ENCODE measurements at regions not wholly inside any gene's neighbourhood (a gene's known extent, or its start where the extent isn't known, plus 50 kb on each side); places are given as distances from the start of the nearest gene placed in this dataset.
"Not testable (repeated sequence)": the region's sequence is repeated elsewhere in the genome, so short reads cannot be mapped to it uniquely, and the experiment has no call there.

DNA sequence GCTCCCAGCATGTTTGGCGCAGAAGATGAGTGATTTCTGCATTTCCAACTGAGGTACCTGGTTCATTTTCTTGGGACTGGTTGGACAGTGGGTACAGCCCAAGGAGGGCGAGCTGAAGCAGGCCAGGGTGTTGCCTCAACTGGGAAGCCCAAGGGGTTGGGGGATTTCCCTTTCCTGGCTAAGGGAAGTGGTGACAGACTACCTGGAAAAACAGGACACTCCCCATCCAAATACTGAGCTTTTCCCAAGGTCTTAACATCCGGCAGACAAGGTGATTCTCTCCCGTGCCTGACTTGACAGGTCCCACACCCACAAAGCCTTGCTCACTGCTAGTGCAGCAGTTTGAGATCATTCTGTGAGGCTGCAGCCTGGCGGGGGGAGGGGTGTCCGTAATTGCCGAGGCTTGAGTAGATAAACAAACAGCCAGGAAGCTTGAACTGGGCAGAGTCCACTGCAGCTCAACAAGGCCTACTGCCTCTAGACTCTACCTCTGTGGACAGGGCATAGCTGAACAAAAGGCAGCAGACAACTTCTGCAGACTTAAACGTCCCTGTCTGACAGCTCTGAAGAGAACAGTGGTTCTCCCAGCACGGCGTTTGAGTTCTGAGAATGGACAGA lies 307.7 kb upstream of the ARSJ start:
- DNase-seq (ENCODE audit: low read depth in 2 of 2), result no peak

DNA sequence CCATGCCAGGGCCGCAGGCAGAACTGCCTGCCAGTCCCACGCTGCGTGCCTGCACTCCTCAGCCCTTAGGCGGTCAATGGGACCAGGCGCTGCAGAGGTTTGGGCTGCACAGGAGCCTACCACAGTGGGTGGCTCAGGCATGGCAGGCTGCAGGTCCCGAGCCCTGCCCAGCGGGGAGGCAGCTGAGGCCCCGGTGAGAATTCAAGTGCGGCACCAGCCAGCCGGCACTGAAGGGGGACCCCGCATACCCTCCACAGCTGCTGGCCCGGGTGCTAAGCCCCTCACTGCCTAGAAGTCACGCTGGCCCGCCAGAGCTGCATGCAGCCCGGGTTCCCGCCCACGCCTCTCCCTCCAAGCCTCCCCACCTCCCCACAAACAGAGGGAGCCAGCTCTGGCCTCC lies 302.5 kb upstream of the UGT8 start:
- DNase-seq (ENCODE audit: low read depth in 2 of 2), result no peak

DNA sequence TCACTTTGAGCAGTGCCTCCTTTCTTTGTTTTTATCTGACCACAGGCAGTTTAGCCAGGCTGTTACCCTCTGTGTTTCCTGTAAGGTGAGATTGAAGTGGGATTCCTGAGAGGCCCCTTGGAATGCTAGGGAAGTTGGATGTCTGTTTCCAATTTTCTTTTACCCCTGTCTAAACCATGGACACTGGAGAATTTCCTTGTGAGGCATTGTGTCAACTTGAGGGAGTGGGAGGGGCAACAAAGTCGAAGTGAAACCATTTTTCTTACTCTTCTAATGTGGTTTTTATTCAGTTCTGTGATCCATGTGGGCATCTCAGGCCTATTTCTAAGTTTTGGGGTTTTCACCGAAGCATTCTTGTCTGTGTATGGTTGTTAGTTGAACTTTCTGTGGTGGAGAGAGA lies 296.1 kb upstream of the UGT8 start:
- DNase-seq (ENCODE audit: low read depth in 2 of 2), result no peak

DNA sequence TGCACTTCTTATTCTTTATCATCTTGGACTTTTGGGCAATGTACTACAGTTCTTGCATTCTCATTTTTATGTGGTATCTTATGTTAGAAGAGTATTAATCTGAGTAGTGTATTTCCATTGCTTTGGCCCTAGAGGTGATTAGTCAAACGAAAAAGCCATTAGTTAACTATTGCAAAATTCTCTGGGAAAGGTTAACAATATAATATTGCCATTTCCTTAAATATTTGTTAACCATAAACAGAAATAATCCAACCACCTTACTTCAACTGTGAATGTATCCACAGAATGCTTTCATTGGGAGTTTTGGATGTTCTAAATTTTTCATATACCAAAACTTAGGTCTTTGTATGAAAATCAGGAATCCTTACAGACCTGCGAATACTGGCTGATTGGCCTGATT lies 294.6 kb upstream of the UGT8 start:
- DNase-seq (ENCODE audit: low read depth in 2 of 2), result no peak

DNA sequence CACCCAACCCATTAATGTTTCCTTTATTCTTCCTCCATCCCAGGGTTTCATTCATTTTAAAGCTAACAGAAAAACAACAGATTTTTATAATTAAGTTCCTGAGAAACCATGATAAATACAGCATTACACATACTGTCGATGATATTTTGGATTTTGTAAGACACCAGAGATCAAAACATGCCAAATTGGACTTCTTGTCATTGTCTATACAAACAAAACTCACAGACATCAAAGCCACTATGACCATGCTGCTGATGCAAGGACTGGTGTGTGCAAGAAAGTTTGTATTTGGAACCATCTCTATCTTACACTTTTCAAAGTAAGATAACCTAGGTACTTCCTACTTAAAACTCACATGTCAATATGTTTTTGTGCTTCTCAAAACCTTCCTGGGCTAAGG lies 294.0 kb upstream of the UGT8 start:
- DNase-seq (ENCODE audit: low read depth in 2 of 2), result no peak

DNA sequence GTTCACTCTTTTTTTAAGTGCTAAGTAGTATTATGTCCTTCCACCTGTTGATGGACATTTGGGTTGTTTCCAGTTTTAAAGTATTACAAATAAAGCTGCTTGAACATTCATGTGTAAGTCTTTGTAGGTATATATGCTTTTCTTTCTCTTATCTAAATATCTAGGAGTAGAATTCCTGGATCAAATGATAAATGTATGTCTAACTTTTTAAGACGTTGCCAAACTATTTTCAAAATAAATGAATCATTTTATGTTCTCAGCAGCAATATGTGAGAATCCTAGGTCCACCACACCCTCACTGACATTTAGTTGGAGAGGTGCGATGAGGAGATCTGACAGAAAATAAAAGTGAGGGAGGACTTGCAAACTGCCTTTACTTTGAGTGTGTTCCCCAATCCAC lies 291.7 kb upstream of the UGT8 start:
- no peak for DNase-seq (ENCODE audit: low read depth in 2 of 2)

DNA sequence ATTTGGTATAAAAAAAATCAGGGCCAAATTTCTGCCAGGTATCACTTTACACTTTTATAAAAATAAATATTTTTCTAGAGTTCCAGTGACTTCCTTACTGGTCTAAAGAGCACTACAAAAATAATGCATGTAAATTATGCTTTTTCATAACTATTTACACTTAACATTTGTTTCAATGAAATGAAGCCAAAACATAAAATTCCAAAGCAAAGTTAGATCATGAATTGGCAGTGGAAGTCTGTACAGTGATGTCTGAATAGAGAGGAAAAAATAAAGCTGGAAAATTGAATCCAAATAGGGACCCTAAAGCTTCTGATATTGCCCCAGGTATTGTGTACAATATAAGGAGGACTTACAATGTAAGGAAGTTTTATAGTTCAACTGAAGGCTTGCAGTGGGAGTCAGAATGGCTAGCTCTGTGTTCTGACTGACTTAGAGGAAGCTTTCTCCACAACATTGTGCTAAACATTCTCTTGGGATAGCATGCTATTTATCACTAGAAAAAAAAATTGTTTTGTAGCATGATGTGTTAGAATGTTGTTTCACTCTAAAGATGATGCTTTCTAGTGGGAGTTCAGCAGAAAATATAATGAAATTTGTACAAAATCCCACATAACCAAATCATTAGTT lies 288.2 kb upstream of the UGT8 start:
- DNase-seq (ENCODE audit: low read depth in 2 of 2), result no peak

DNA sequence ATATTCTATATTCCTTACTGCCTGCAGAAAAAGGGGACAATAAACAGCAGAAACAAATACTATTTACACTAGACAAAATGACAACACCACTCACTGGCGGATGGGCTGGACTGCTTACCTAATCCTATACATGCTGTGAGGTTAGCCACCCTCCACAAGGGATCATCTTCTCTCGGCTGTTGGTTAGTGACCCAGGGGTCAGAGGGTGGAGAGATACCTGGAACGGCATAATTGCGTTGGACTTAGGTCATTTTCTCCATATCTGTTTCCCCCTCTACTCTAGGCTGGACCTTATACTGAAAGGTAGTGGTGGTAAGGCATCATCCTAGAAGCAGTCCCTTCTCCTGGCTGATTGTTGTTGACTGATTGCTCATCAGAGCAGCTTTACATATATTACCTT lies 286.8 kb upstream of the UGT8 start:
- no peak for DNase-seq (ENCODE audit: low read depth in 2 of 2)

DNA sequence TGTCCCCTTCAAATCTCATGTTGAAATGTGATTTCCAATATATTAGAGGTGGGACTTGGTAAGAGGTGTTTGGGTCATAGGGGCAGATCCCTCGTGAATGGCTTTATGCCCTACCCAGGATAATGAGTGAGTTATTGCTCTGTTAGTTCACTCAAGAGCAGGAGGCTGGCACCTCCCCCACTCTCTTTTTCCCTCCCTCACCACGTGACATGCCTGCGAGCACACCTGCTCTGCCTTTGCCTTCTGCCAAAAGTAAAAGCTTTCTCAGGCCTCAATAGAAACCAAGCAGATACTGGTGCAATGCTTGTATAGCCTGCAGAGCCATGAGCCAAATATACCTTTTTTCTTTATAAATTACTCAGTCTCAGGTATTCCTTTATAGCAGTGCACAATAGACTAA lies 286.3 kb upstream of the UGT8 start:
- DNase-seq (ENCODE audit: low read depth in 2 of 2), result no peak

DNA sequence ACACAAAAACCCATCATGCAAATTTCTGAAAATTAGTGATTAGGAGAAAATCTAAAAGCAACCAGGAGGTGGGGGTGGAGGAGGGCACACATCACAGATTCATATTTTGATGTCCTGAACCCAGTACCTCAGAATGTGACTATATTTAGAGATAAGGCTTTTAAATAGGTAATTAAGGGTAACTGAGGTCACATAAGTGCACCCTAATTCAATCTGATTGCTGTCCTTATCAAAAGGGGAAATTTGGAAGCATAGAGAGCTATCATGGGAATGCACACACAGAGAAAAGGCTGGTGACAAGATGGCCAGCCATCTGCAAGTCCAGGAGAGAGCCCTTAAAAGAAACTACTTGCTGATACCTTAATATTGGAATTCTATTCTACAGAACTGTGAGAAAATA lies 281.8 kb upstream of the UGT8 start:
- no peak for DNase-seq (ENCODE audit: low read depth in 2 of 2)

DNA sequence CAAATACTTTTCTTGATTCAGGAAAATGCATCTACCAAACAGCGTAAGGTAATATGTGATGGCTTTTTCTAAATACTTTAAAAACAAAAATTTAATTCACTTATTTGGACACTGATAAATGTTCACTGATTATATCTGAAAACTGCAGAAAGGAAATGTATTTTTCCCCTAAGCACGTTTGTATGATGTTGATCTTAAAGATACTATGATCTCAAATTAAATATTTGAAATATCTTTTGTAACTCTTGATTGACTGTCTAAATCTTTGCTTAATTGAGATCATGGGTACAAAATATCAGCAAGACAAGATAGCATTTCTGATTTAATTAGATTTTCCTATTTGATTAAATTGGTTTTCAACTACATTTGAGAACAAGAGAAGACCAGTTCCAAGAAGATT lies 281.0 kb upstream of the UGT8 start:
- no peak for DNase-seq (ENCODE audit: low read depth in 2 of 2)

DNA sequence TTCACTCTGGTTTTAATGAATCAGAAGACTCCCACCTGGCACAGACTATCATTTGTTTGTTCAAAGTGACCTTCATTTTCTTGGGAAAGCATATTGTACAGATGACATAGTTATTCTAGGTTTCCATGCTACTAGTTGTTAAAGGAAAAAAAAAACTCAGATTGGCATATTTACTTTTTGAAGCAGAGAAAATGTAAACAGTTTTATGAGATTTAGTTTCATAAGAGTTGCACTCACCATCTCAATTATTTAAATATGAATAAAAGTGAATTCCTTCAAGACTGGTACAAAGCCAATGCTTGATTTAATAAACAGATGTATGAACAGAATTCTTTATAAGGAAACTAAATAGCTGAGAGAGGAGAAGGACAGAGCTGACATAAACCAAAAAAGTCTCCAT lies 280.3 kb upstream of the UGT8 start:
- DNase-seq (ENCODE audit: low read depth in 2 of 2), result no peak

DNA sequence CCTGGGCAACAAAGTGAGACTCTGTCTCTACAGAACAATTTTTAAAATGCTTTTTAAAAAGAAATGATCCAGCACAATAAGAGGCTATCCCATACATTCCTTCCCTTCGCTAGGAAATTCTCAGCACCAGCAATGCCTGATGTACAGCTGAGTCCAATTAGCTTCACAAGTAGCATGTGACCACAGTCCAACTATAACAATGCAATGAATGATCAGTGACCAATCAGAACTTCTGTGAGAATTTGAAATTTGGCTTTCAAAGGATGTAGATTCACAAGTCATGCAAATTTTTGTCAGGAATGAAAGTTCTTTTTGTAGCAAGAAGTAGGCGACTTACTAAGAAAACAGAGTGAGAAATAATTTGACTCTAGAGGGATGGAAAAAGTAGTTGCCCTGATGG lies 278.5 kb upstream of the UGT8 start:
- no peak for DNase-seq (ENCODE audit: low read depth in 2 of 2)

DNA sequence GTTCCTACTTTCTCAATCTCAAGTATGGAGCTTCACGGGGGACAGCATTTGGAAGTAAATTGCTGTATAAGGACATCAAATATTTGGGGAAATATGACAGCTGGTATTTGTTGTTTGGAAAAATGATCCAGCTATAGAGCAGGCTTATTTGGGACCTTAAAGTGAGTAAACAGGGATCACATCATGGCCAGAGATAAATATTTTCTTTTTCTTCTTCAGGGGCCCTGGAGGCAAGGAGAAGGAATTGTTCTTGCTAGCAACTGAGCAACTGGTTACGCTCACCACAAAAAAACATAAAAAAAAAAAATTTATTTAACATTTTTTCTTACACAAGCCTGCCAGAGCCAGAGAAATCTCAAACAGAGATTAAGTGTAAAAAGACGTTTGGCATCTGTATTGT lies 277.2 kb upstream of the UGT8 start:
- DNase-seq (ENCODE audit: low read depth in 2 of 2), result no peak

DNA sequence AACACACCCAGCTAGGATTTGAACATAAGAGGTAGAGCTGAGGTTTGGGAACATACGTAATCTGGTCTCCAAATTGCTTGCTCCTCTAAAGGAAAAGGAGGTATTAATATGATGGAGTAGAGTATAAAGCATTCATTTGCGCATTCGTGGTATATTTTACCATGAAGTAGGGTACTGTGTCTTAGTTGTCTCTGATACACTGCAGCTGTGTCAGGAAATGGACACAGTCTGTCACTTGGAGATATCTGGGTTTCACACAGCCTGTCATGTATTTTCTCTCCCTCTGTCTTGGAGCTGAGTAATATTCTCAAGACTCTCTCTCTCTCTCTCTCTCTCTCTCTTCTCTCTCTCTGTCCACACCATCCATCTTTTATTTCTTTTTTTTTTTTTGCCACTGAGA lies 274.8 kb upstream of the UGT8 start:
- DNase-seq (ENCODE audit: low read depth in 2 of 2), result no peak

DNA sequence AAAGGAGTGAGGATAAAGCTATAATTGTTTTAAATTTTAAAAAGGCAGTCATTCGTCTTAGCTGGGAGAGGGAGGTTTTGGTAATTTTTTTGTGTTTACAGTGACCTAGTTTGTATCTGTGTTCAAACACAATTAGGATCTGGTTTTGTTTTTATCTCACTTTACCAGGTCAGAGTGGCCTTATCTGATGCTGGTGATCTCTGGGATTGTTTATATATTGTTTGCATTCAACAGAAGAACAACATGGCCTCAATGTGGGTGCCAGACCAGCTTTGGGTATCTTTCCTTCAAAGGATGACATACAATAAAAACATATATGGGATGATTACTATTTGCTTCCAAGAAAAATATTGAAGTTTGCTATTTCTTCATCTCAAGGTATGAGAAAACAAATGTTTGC lies 272.2 kb upstream of the UGT8 start:
- DNase-seq (ENCODE audit: low read depth in 2 of 2), result no peak

DNA sequence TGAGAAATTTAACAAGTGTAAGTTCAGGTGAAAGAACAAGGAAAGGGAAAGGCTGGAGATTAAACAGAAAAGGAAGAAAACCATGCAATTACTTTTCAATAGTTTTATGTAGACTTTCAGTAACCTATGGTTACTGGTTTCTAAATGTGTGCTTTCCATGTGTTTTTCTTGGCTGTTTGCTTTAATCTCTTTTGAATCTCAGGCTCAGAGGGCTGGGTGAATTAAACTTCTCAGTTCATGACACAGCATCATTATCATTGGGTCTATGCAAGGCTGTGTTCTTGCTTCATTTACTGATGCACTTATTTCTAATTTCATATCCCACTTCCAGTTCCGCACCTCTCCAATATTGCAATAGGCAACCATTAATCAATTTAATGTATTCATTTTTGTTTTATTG lies 266.5 kb upstream of the UGT8 start:
- DNase-seq (ENCODE audit: low read depth in 2 of 2), result no peak

DNA sequence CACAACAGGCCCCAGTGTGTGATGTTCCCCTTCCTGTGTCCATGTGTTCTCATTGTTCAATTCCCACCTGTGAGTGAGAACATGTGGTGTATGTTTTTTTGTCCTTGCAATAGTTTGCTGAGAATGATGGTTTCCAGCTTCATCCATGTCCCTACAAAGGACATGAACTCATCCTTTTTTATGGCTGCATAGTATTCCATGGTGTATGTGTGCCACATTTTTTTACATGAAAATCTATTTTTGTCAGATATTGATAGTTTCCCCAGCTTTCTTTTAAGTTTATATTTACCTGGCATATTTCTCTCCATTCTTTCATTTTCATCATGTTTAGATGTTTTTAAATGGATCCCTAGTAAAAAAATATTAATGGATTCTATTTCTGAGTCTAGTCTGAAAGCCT lies 264.2 kb upstream of the UGT8 start:
- not testable (repeated sequence) for DNase-seq (ENCODE audit: low read depth in 2 of 2)

DNA sequence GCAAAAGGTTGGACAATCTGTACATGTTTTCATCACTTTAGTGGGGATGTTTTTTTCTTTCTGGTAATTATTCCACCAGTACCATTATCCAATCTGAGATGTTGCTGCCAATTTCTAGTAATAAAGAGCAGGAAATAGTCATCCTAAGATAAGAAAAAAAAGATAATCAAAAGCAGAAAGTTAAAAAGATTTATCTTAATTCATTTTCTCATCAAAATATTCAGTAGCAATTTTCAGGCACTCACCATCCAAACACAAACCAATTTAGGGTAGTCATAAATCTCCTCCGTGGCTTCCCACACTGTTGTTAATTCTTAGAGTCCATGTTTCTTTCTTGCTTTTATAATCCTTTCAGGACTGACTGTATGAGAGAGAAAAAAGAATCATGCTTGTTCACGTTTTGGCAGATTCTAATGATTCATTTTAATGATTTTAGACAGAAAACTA lies 263.7 kb upstream of the UGT8 start:
- DNase-seq (ENCODE audit: low read depth in 2 of 2), result no peak

DNA sequence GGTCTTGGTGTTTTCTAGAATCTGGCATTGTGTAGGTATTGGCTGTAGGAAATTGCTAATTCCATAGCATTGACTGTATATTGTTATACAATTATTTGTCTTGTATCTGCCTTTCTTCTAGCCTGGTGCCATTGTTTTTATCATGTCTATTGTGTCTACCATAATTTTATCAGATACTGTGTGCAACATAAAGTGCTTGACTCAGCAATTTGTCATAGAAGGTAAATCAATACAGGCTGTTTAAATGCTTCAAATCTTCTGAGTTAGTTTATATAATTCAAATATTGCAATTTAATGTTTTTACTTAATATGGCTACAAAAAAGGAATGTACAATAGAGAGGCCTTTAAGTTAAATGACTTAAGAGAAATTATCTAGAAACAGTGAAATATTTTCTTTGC lies 263.3 kb upstream of the UGT8 start:
- no peak for DNase-seq (ENCODE audit: low read depth in 2 of 2)

DNA sequence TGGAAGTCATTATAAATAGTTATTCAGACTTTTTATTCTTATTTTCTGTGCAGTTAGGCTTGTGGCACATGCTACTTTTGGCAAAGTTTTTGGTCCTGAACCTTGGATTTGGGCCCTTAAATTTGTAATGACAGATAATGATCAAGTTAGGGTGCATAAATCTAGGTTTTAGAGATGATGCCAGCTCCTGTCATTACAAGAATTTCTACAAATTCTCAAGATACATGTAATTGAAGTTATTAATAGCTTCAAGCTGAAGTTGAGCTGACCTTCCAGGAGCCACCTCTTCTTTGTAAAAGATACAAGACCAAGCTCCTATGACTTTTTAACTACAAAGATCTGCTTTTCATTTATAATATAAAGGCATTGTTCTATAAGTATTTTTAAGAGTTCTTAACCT lies 255.6 kb upstream of the UGT8 start:
- DNase-seq (ENCODE audit: low read depth in 2 of 2), result no peak

DNA sequence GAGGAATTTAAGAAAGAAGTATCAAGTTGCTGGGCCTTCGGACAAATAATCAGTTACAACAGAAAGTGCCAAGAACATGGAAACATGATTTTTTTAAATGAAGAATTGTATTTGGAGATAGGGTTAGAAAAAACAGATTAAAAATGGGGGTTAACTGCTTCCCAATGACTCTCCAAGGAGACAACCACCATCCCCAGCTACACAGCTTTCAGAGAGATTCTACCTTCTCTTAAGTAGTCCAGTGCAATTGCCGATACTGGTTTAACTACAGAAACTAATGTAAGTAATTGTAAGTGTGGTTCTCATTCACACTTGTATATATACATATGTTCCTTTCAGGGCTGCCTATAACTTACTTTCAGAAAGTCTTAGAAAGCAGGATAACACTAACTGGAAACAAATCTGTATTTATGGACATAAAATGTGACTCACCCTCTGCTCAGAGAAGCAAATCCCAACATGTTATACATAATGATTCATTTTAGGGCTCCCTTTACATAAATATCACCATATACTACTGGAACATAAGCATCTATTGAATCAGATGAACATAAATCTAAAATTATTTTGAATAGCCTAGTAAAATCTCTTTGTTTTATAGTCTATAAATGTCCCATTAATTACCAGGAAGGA lies 248.9 kb upstream of the UGT8 start:
- DNase-seq (ENCODE audit: low read depth in 2 of 2), result no peak

DNA sequence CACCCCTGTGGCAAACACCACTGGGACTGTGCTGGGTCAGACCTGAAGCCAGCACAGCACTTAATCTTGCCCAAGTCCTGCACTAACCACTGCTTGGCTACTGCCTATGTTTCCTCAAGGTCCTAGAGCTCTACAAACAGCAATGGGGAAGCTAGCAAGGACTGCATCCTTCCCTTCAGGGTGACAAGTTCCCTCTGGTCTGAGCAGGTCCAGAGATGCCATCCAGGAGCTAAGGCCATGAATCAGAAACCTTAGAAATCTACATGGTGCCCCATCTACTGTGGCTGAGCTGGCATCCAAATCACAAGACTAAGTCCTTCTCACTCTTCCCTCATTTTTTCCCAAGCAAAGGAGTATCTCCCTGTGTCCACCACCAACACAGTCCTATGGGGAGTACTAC lies 239.7 kb upstream of the UGT8 start:
- no peak for DNase-seq (ENCODE audit: low read depth in 2 of 2)

DNA sequence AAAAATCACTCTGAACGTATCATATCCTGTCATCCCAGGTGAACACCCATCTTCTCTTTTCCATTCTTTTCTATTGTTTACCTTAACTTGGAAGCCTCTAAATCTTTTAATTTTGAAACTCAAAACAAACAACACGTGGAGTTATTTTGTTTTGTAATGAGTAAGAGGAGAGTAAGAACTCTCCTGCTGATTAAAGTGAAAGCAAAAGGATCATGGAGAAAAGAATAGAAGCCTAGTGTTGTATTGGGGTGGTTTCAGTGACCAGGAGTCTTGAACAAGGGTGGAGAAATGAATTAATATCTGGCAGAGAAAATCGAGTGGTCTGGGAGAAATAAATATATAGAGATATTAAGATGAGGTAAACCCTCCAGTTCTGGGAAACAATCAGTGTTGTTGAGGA lies 237.4 kb upstream of the UGT8 start:
- DNase-seq (ENCODE audit: low read depth in 2 of 2), result no peak

All from activated CD4-positive, alpha-beta T cell treated with anti-CD3 and anti-CD28 coated beads for 24 hours (primary cell).